ENCODE measurements at regions not wholly inside any gene's neighbourhood (a gene's known extent, or its start where the extent isn't known, plus 50 kb on each side); places are given as distances from the start of the nearest gene placed in this dataset.

DNA sequence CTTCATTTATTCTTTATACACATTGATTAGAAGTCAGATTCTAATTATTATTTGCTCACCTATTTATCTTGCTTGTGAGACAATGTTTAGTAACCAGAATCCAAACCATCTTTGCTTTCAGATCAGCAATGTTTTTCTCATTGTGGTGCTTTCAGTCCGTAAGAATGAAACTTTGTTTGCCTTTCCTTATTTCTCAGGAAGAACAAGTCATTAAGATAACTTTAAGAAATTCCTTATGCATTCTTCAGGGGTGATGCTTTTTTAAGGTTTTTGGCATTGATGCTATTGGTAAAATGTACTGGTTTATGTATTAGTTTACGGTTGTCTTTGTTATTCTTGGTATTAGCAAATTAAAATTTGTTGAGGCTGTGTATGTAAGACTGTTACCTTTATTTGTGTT is 120.8 kb upstream of the POU1F1 start:
- TF ChIP-seq, protein P1, sequence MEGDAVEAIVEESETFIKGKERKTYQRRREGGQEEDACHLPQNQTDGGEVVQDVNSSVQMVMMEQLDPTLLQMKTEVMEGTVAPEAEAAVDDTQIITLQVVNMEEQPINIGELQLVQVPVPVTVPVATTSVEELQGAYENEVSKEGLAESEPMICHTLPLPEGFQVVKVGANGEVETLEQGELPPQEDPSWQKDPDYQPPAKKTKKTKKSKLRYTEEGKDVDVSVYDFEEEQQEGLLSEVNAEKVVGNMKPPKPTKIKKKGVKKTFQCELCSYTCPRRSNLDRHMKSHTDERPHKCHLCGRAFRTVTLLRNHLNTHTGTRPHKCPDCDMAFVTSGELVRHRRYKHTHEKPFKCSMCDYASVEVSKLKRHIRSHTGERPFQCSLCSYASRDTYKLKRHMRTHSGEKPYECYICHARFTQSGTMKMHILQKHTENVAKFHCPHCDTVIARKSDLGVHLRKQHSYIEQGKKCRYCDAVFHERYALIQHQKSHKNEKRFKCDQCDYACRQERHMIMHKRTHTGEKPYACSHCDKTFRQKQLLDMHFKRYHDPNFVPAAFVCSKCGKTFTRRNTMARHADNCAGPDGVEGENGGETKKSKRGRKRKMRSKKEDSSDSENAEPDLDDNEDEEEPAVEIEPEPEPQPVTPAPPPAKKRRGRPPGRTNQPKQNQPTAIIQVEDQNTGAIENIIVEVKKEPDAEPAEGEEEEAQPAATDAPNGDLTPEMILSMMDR (IDR thresholded peaks at IDR 0.05): no peak
- TF ChIP-seq POLR2A (IDR thresholded peaks at IDR 0.05): no peak

All from lower leg skin (tissue), 3 donors.